Activated T-cell treated with anti-CD3 and anti-CD28 coated beads for 1 hour (primary cell): ENCODE measurements at regions not wholly inside any gene's neighbourhood (a gene's known extent, or its start where the extent isn't known, plus 50 kb on each side); places are given as distances from the start of the nearest gene placed in this dataset.

ENCODE experiments used
- DNase-seq: peaks from one replicate; pipeline ENCODE4 v3.0.0-alpha.2; 2020; ENCODE audit warnings: low read depth

DNA sequence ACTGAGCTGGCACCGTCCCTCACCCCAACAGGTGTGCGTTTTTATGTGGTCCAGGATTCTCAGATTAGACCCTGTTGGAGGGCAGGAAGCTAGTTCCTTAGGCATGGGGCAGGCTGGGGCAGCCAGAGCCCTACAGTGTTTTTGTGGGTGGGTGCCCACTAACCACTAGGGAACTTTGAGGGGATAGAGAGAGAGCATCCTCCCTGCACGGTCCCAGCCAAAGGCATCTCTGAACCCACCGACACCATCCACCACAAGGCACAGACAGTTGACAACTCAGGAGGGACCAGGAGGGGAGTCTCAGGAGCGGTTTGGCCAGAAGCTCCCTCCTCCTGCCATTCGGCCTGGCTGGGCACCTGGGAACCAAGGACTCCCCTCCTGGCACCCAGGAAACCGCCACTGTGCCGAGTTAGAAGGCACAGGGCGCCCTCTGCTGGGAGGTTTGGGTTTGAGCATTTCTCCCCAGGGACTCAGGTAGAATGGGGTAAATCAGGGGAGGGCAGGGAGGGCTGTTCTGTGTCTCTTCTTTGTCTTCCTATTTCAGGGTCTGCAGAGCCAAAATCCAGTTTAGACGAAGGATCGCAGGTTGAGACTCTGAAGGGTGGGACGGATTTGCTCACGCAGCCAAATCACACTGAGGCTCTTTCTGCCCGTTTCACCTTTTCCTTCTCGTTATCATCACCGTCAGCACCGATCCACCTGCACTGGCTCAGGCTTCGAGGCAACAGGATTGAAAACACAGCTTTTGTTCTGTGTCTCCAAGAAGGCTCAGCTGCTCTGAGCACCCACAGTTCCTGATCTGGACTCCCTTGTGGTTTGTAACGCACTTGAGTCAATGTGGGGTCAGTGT, 84.8 kb upstream of the COL13A1 start:
- peak; percentile 43 for DNase-seq

DNA sequence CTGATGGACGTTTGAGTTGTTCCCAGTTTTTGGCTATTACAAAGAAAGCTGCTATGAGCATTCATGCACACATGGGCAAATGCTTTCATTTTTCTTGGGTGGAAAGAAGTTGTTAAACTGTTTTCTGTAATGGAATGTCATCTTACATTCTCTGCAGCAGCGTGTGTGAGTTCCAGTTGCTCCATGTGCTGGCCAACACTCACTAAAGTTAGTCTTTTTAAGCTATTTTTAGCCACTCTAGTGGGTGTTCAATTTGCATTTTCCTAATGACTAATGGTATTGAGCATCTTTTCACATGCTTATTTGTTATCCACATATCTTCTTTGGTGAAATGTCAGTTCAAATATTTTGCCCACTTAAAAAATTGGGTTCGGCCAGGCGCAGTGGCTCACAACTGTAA, 82.8 kb upstream of the COL13A1 start:
- no peak for DNase-seq

- no peak for DNase-seq
These were observed 79.9 kb upstream of the COL13A1 start for GRCh38 chr10:69721690-69722310.

GRCh38 chr10:69723653-69724052, 78.1 kb upstream of the COL13A1 start:
- no peak for DNase-seq

DNA sequence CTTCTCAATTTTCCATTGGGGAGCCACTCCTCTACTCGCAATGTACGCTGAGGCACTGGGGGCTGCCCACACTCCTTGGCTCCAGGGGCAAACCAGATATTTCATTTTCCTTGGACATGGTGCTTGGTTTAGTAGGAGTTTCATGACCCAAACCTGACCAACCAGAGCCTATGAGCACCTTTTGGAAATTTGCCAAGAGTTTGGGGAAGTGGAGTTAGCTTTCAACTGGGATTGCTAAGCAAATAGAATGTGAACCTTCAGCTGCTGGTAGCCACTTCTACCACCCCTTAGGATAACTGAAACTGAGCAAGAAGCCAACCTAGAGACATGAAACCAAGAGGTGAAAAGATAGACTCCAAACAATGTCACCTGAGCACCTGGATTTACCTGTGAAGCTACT, 74.9 kb upstream of the COL13A1 start:
- no peak for DNase-seq

GRCh38 chr10:69728335-69728870, 73.3 kb upstream of the COL13A1 start:
- DNase-seq = no peak

GRCh38 chr10:69729326-69730048, 72.2 kb upstream of the COL13A1 start:
- DNase-seq = no peak

DNA sequence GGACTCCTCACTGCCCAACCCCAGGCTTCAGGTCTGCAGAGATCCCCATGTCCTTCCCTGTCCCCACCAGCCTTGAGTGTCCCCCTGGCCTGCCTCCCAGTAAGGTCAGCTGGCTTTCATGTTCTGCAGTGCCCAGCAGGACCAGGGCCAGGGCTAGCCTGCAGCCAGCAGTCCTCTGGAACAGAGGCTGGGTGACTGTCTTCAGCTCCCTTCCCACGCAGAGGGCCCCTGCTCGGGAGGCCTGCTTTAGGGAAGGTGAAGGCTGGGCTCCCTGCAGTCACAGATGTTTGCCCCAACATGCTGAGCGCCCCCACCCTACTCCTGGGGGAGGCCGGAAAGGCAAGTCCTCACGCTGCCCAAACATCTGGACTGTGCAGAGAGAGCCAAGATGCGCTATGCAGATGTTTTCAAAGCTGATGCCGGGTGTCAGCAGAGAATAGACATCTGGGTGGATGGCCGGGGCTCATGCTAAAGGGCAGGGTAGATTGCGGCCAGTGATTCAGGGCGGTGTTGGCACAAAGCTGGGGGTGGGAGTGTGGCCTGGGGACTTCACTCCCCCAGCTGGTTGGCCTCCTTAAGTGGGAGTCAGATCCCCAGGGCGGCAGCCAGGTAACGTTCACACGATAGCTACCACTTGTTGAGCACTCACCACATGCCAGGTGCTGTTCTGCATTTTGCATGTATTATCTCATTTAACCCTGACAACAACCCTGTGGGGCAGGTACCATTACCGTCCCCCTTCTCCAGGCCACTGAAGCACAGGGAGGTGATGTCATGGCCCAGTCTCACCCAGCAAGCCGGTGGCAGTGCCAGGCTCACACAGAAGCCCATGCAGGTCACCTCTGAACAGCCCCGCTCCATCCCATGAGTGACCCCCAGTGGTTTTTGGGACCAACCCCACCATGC, 71.2 kb upstream of the COL13A1 start:
- DNase-seq = no peak

- DNase-seq = no peak
These were observed 70.5 kb upstream of the COL13A1 start for GRCh38 chr10:69731184-69731583.

GRCh38 chr10:69731698-69732097, 70.0 kb upstream of the COL13A1 start:
- DNase-seq = no peak

DNA sequence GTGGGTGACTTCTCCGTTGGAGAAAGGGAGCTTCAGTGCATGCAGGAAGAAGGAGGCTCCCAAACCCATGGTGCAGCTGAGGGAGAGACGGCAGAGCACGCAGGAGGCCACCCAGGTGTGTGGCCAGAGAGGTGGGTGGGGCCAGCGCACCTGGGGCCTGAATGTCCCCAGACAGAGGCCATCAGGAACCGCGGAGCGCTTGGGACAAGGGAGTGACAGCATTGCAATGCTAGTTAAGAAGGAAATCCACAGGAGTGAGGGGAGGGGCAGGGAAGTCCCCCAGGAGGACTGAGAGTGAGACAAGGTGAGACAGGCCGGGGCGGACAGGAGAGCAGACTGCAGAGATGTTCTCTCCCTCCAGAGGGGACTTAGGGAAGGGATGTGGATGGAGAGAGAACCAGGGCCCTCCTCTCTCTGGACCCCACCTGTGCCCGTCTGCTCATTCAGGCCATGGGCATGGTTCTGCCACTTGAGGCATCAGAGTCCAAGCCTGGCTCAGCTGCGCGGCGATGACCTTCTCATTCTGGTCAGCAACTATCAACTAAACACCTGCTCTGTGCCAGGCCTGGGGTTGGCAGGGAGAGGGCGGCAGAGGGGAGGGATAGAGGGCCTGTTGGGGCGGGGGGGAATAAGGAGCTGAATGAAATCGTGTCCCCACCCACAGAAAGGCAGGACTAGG, 69.4 kb upstream of the COL13A1 start:
- DNase-seq = no peak

DNA sequence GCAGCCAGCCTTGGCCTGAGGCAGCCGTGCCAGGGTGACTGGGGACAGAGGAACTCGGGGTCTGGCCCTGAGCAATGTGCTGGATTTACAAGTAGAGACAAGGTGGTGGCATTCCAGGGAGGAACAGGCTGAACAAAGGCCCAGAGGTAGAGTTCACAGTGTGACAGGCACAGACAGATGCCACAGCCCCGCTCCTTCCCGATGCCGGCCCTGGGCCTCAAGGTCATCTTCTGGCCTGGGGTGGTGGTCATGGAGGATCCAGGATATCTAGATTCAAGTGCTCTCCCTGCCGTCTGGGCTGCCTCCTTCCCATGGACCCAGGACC, 68.9 kb upstream of the COL13A1 start:
- no peak for DNase-seq

GRCh38 chr10:69733791-69734261, 67.9 kb upstream of the COL13A1 start:
- no peak for DNase-seq

GRCh38 chr10:69734416-69734796, 67.3 kb upstream of the COL13A1 start:
- DNase-seq = no peak

- DNase-seq = no peak
These were observed 66.8 kb upstream of the COL13A1 start for GRCh38 chr10:69734797-69735468.

DNA sequence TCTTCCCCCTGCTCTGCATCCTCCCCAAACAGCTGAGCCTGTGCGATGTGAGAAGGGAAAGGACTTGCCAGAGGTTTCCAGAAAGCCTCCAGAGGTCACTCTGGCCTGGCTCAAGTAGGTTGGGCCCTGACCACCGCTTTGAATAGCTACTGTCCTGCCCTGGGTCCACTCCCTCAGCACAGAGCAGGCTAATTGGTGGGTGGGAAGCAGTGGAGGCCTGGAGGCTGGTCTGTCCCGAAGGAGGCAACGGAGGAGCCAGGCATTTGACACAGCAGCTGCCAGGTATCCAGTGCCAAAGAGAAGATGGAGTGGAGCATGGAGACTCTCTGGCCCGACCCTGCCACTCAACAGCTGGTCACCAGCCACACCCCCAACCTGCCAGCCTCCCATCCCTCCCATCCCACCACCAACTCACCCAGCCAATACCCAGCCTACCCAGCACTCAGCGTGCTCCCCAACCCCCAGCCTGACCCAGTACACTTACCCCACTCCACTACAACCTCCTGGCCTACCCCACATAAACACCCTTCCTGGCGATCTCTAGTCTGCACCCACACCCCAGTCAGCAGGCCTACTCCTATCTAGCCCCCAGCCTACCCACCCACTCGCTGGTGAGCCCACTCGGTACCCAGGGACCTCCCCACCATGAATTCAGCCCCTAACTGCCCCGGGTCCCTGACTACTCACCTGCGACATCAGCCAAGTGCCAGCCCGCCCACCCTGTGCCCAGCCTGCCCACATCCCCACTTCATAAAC, 64.6 kb upstream of the COL13A1 start:
- no peak for DNase-seq

DNA sequence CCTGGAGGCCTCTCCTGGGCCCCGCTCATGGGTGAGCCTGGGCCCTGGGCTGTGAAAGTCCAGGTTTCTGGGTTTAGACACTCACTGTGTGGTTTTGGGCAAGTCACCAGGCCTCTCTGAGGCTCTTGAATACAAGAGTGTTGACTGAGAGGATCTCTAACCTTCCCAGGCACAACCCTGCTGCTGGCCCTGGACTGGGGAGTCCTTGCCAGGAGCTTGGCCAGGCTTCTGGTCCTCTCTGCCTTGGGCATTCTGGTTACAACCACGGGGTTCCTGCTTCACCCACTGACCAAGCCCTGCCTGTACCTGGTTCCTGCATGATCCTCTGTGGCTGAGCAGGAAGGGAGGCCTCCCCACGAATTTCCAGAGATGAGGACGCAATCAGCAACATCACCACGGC, 63.6 kb upstream of the COL13A1 start:
- DNase-seq = no peak

DNA sequence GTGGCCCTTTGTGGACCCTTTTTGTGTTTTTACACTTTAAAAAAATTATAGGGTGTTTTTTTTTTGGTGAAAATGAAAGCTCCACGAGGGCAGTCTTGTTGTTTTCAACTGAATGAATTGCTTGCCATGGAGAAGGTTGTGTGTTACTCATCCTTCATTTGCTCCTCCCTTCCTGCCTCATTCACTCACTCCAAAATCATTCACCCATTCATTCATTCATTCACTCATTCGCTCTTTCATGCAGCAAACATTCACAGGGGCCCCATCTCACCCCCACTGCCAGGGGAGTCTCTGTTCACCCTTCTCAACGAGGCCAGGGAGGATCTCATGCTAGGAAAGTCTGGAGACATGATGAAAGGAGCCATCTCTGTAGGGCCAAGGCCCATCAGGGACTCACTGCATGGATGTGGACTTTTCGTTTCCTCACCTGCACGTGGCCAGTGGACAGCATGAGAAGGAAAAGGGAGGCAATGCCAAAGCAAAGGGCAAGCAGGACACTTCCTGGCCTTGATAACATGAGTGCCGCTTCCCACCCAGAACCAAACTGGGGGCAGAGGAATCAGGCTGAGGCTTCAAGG, 62.8 kb upstream of the COL13A1 start:
- no peak for DNase-seq

- DNase-seq = no peak
These were observed 62.1 kb upstream of the COL13A1 start for GRCh38 chr10:69739634-69740033.

- DNase-seq = no peak
These were observed 61.6 kb upstream of the COL13A1 start for GRCh38 chr10:69740126-69740525.
